ENCODE measurements at regions not wholly inside any gene's neighbourhood (a gene's known extent, or its start where the extent isn't known, plus 50 kb on each side); places are given as distances from the start of the nearest gene placed in this dataset.

DNA sequence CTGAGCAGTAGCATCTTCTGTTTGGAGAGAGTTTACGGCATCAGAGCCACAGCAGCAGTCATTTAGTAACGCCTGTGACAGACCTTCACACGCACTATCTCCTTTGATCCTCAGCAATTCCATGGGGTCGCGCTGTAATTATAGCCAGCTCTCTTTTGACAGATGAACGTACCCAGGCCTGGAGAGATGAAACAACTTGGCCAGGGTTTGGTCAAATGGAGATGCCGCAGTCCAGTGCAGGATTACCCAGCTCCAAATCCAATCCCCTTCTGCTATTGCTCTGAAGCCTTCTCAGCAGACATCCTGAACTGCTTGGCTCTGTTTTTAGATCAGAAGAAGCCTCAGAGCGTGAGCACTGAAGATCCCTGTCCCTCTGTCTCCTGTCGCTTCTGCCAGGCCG, 83.9 kb downstream of the SOX9 start:
- no peaks in the 10 kb centered on the region for H3K9me3 Mint-ChIP-seq
- H3K4me1 Mint-ChIP-seq, result peaks cover 12% of the 10 kb centered on the region; the same call in 2 of the 3 replicates
- 0 out of 2 replicates have a peak, but pooled peaks cover 3% of the 10 kb centered on the region for H3K27me3 ChIP-seq (ENCODE audit: insufficient read depth)
- no peaks in the 10 kb centered on the region for H3K79me2 ChIP-seq (replicated peaks; ENCODE audit: insufficient read depth)
- no peak for DNase-seq (ENCODE audit: low spot score)
- H3K36me3 ChIP-seq (ENCODE audit: insufficient read depth), result no peaks in the 10 kb centered on the region
- peaks cover 2% of the 10 kb centered on the region for H3K27me3 Mint-ChIP-seq (ENCODE audit: insufficient read depth, low read depth, poor library complexity)
- no peak for ATAC-seq
- no peak overlapping the region for H3K4me2 ChIP-seq
- H4K20me1 ChIP-seq (replicated peaks; ENCODE audit: insufficient read depth), result no peaks in the 10 kb centered on the region
- TF ChIP-seq, protein P1, sequence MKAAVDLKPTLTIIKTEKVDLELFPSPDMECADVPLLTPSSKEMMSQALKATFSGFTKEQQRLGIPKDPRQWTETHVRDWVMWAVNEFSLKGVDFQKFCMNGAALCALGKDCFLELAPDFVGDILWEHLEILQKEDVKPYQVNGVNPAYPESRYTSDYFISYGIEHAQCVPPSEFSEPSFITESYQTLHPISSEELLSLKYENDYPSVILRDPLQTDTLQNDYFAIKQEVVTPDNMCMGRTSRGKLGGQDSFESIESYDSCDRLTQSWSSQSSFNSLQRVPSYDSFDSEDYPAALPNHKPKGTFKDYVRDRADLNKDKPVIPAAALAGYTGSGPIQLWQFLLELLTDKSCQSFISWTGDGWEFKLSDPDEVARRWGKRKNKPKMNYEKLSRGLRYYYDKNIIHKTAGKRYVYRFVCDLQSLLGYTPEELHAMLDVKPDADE (IDR thresholded peaks at IDR 0.05), result no peak
- TF ChIP-seq CTCF (conservative IDR thresholded peaks at IDR 0.05; ENCODE audit: low read depth in 2 of 2) (no peak), ZNF462 (CRISPR knock-in tag; IDR thresholded peaks at IDR 0.05) (no peak), POLR2AphosphoS5 (IDR thresholded peaks at IDR 0.05; ENCODE audit: low read depth) (no peak), CREB1 (CRISPR knock-in tag; IDR thresholded peaks at IDR 0.05; ENCODE audit: low read depth) (no peak)
- no peak overlapping the region for H3K27ac Mint-ChIP-seq
- 0 out of 2 replicates have a peak, but pooled peaks cover 9% of the 10 kb centered on the region for H3K4me1 ChIP-seq (ENCODE audit: insufficient read depth)
- no peaks in the 10 kb centered on the region for H3F3A ChIP-seq (replicated peaks; ENCODE audit: low read depth)
- no peaks in the 10 kb centered on the region for H3K36me3 Mint-ChIP-seq (ENCODE audit: low read depth)
- H3K9me2 ChIP-seq (ENCODE audit: insufficient read depth), result no peaks in the 10 kb centered on the region
- H3K4me3 ChIP-seq, result no peak overlapping the region
- no peak overlapping the region for H3K4me3 Mint-ChIP-seq
- H2AFZ ChIP-seq, result peak overlapping the region; percentile 43; the same call in 1 of the 2 replicates
- H3K27ac ChIP-seq (ENCODE audit: low read depth), result no peak overlapping the region

Measured in GM23338 (cell line).